NCI-H1417 treated with DMSO at 0.1 percent for 48 hours (cell line): ENCODE measurements at regions not wholly inside any gene's neighbourhood (a gene's known extent, or its start where the extent isn't known, plus 50 kb on each side); places are given as distances from the start of the nearest gene placed in this dataset.

Experiments
- DNase-seq: peaks from one replicate; lab custom pipeline; 2025; lab: John Stamatoyannopoulos, UW

GRCh38 chr16:86383488-86384262, 126.7 kb upstream of the FOXF1 start:
- no peak for DNase-seq

GRCh38 chr16:86384263-86384649, 126.1 kb upstream of the FOXF1 start:
- DNase-seq: no peak

GRCh38 chr16:86384980-86385379, 125.3 kb upstream of the FOXF1 start:
- DNase-seq: no peak

- no peak for DNase-seq
These were observed 122.6 kb upstream of the FOXF1 start for GRCh38 chr16:86387468-86388440.

GRCh38 chr16:86388976-86389375, 121.4 kb upstream of the FOXF1 start:
- no peak for DNase-seq

- no peak for DNase-seq
These were observed 120.6 kb upstream of the FOXF1 start for GRCh38 chr16:86389566-86390328.

GRCh38 chr16:86390335-86390734, 120.0 kb upstream of the FOXF1 start:
- no peak for DNase-seq

GRCh38 chr16:86391486-86391885, 118.8 kb upstream of the FOXF1 start:
- no peak for DNase-seq

GRCh38 chr16:86391984-86392383, 118.3 kb upstream of the FOXF1 start:
- no peak for DNase-seq

GRCh38 chr16:86392436-86393152, 117.7 kb upstream of the FOXF1 start:
- DNase-seq: no peak

GRCh38 chr16:86393907-86394626, 116.3 kb upstream of the FOXF1 start:
- no peak for DNase-seq

GRCh38 chr16:86395477-86395876, 114.8 kb upstream of the FOXF1 start:
- DNase-seq: no peak

- DNase-seq: no peak
These were observed 113.9 kb upstream of the FOXF1 start for GRCh38 chr16:86396422-86396821.

- no peak for DNase-seq
These were observed 113.4 kb upstream of the FOXF1 start for GRCh38 chr16:86396901-86397311.

GRCh38 chr16:86398201-86398600, 112.1 kb upstream of the FOXF1 start:
- no peak for DNase-seq

- no peak for DNase-seq
These were observed 111.7 kb upstream of the FOXF1 start for GRCh38 chr16:86398622-86399021.

GRCh38 chr16:86401126-86401525, 109.2 kb upstream of the FOXF1 start:
- no peak for DNase-seq

GRCh38 chr16:86403085-86403484, 107.2 kb upstream of the FOXF1 start:
- no peak for DNase-seq

GRCh38 chr16:86403541-86404163, 106.7 kb upstream of the FOXF1 start:
- DNase-seq: no peak

GRCh38 chr16:86404678-86405077, 105.6 kb upstream of the FOXF1 start:
- DNase-seq: no peak
